ENCODE measurements at regions not wholly inside any gene's neighbourhood (a gene's known extent, or its start where the extent isn't known, plus 50 kb on each side); places are given as distances from the start of the nearest gene placed in this dataset.

GRCh38 chr11:95372097-95372656 lies 141.2 kb upstream of the SESN3 start:
- TF ChIP-seq POLR2A (IDR thresholded peaks at IDR 0.05) (no peak), CTCF (IDR thresholded peaks at IDR 0.05) (no peak), EP300 (IDR thresholded peaks at IDR 0.05) (no peak)
